ENCODE measurements at regions not wholly inside any gene's neighbourhood (a gene's known extent, or its start where the extent isn't known, plus 50 kb on each side); places are given as distances from the start of the nearest gene placed in this dataset.

- TF ChIP-seq, protein P1, sequence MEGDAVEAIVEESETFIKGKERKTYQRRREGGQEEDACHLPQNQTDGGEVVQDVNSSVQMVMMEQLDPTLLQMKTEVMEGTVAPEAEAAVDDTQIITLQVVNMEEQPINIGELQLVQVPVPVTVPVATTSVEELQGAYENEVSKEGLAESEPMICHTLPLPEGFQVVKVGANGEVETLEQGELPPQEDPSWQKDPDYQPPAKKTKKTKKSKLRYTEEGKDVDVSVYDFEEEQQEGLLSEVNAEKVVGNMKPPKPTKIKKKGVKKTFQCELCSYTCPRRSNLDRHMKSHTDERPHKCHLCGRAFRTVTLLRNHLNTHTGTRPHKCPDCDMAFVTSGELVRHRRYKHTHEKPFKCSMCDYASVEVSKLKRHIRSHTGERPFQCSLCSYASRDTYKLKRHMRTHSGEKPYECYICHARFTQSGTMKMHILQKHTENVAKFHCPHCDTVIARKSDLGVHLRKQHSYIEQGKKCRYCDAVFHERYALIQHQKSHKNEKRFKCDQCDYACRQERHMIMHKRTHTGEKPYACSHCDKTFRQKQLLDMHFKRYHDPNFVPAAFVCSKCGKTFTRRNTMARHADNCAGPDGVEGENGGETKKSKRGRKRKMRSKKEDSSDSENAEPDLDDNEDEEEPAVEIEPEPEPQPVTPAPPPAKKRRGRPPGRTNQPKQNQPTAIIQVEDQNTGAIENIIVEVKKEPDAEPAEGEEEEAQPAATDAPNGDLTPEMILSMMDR (conservative IDR thresholded peaks at IDR 0.05; ENCODE audit: low read depth, low read length) = no peak
- DNase-seq (ENCODE audit: low read depth) = no peak
- no peak overlapping the region for H3K4me3 ChIP-seq (ENCODE audit: low read depth, low read length)
Measured at GRCh38 chr12:24705216-24705615, 243.7 kb downstream of the BCAT1 start.

DNA sequence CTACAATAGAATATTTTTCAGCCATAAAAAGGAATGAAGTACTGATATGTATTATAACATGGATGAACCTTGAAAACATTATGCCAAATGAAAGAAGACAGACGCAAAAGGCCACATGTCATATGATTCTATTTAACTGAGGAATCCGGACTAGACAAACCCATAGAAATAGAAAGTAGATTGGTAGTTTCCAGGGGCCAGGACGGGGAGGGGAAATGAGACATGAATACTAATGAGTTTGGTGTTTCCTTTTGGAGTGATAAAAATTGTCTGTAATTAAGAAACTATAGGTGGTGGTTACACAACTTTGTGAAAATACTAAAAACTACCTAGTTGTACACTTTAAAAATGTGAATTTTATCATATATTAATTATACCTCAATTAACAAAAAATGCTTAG lies 247.6 kb downstream of the BCAT1 start:
- TF ChIP-seq, protein P1 (conservative IDR thresholded peaks at IDR 0.05; ENCODE audit: low read depth, low read length) = no peak
- no peak for DNase-seq (ENCODE audit: low read depth)
- no peak overlapping the region for H3K4me3 ChIP-seq (ENCODE audit: low read depth, low read length)

DNA sequence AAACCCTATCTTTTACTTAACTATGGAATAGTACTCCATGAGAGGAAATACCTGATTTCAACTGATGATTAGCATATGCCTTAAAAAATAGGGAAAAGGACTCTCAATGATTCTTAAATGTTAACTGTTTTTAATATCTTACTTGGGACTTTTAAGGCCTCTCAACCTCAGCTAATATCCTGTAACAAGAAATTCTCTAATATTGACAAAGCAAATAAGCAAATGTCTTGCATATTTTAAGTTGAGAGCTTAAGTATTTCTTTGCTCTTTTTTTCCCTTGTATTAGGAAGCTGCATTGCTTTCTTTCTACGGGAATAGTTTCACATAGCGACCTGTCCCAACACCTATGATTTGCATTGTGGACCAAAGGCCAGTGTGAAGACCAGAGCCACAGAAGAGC lies 249.9 kb downstream of the BCAT1 start:
- no peak for DNase-seq (ENCODE audit: low read depth)
- H3K4me3 ChIP-seq (ENCODE audit: low read depth, low read length) = no peak overlapping the region
- TF ChIP-seq, protein P1 (conservative IDR thresholded peaks at IDR 0.05; ENCODE audit: low read depth, low read length) = no peak

DNA sequence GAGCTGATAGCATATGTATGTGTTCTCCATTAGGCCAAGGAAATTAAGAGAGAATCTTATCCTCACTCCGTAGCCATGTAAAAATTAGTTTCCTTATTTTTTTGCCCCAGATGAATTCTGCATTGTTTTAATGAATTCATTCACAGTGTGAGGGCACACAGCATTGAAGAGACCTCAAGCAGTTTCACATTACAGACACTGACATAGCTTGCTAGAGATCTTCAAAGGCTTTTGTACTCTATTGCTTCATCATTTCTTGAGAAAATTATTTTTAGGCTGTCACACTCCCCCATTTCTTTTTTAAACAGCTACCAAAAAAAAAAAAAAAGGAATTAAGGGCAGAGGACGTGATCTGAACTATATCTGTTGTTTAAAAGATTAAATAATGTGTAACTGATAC lies 251.1 kb downstream of the BCAT1 start:
- TF ChIP-seq, protein P1 (conservative IDR thresholded peaks at IDR 0.05; ENCODE audit: low read depth, low read length) = no peak
- peak; percentile 50 for DNase-seq (ENCODE audit: low read depth)
- no peak overlapping the region for H3K4me3 ChIP-seq (ENCODE audit: low read depth, low read length)

DNA sequence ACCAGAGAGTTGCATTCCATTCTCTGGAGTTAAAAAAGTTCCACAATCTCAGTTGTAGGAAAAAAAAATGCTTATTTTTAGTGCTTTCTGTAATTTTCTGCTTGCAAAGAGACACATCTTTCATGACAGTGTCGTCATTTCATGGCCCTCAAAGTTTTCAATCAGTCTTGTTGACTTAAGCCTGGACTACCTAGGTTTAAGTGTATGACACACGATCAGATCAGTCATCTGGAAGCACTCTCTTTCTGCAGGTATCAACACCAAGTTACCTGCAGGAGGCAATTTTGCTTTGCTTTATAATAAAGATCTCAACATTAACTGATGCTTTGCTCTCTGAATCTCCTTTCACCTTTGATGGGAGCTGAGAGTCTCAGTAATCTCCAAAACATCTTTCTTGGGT lies 251.6 kb downstream of the BCAT1 start:
- H3K4me3 ChIP-seq (ENCODE audit: low read depth, low read length) = no peak overlapping the region
- DNase-seq (ENCODE audit: low read depth) = no peak
- TF ChIP-seq, protein P1 (conservative IDR thresholded peaks at IDR 0.05; ENCODE audit: low read depth, low read length) = no peak

GRCh38 chr12:24696800-24697199 lies 252.1 kb downstream of the BCAT1 start:
- no peak for DNase-seq (ENCODE audit: low read depth)
- H3K4me3 ChIP-seq (ENCODE audit: low read depth, low read length) = no peak overlapping the region
- TF ChIP-seq, protein P1 (conservative IDR thresholded peaks at IDR 0.05; ENCODE audit: low read depth, low read length) = no peak

DNA sequence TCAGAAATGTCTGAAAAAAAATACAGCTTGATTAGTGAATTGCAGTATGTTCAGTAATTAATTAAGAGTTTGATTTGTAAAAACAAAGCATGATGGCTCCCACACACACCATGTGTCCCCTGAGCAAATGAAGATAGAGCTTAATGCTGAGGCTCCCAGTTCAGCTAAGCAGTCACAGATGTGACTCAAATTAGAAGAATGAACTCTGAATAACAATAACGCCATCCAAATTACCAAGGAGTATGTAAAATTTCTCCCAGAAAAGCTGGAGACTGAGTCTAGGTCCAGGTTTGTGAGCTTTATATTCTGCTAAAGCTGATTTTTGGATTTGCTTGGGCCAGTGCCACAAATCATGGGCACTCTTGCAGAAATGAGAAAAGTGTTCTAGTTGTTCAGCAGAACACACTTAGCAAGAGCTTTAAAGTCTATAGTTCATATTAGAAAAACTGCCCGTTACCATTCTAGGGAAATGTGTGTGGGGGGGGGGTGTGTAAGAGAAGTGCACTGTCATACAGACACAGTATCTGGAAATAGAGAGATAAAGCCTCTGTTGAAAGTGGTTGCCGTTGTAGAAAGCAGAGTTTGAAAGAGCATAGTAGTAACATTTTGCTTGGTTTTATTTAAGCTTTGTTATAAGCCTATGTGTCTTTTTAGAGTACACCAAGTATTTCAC lies 253.1 kb downstream of the BCAT1 start:
- no peak overlapping the region for H3K4me3 ChIP-seq (ENCODE audit: low read depth, low read length)
- DNase-seq (ENCODE audit: low read depth) = no peak
- TF ChIP-seq, protein P1 (conservative IDR thresholded peaks at IDR 0.05; ENCODE audit: low read depth, low read length) = no peak

Data from choroid plexus epithelial cell (primary cell).